OCI-M1 (cell line): ENCODE measurements at regions not wholly inside any gene's neighbourhood (a gene's known extent, or its start where the extent isn't known, plus 50 kb on each side); places are given as distances from the start of the nearest gene placed in this dataset.
"Not testable (repeated sequence)": the region's sequence is repeated elsewhere in the genome, so short reads cannot be mapped to it uniquely, and the experiment has no call there.

ENCODE experiments used
- DNase-seq: peaks from one replicate; lab custom pipeline; 2025; lab: John Stamatoyannopoulos, UW

DNA sequence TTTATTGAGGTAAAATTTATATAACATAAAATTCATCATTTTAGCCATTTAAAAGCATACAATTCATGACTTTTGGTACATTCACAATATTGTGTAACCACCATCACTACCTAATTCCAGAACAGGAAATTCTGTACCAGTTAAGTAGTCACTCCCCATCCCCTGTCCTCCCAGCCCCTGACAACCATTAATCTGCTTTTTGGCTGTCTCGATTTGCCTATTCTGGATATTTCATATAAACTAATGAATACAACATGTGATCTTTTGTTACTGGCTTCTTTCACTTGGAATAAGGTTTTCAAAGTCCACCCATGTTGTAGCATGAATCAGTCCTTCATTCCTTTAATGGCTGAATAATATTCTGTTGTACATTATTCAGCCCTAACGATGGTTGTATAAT lies 115.6 kb upstream of the KLF14 start:
- DNase-seq = no peak

DNA sequence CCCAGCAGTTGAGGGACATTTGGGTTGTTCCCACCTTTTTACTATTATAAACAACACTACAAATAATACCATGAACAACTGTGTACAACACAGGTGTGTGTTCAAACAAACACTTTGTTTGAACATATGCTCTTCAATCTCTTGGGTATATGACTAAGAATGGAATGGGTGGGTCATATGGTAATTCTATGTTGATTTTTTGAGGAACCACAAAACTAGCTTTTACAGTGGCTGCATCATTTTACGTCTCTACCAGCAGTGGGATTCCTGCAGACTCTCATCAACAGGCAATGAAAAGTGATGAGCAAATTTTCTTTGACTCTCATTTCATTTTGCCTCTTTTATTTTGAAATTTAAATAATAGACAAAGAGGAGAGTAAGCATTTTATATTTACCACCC lies 116.9 kb upstream of the KLF14 start:
- DNase-seq = no peak

DNA sequence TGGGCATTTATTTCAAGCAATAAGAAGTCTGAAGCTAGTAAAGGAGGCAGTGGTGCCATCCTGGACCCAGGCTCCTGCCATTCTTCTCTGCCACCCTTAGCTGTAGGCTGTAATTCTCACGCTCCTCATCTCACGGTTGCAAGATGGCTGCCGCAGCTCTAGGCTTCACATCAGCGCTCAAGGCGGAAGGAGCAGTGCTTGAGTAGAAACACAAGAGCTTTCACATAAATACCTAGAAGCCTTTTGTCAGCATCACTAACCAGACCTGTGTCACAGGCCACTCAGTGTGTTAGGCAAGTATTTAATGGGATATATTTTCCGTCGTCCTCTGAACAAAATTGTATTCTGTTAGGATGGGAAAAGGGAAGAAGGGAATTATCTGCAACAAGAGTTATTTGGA lies 118.9 kb upstream of the KLF14 start:
- DNase-seq = no peak

DNA sequence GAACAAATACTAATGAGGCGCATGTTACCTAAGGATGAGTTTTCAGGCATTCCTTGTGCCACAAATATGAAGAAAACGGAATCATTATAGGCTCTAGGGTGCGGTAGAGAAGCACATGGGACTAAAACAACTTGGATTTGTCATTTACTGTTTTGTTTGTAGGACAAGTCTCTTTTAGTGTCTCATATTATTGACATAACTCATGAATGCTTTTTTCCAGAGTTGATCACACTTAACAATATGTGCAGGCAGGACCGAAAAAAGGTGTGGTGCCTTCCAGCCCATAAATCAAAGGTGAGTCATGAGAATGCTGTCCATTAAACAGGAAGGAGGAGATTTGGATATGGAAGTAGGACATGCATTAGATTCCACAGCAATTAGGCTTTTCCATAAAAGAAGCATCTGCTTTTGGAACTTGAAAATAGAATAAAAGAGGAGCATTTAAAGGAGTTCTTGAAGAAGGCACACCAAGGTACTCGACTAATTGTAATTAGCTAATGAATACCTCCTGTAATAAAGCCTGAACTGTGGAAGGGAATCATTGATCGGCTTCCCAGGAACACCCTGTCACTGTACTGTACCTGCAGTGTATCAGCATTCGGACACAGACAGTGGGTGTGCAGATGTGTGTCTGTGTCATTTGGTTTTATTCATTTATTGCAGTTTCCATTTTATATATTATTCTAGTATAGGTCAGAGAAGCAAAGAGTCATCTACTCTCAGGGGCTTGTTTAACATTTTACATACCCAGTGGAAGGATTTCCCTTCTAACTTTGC lies 119.7 kb upstream of the KLF14 start:
- DNase-seq = no peak

DNA sequence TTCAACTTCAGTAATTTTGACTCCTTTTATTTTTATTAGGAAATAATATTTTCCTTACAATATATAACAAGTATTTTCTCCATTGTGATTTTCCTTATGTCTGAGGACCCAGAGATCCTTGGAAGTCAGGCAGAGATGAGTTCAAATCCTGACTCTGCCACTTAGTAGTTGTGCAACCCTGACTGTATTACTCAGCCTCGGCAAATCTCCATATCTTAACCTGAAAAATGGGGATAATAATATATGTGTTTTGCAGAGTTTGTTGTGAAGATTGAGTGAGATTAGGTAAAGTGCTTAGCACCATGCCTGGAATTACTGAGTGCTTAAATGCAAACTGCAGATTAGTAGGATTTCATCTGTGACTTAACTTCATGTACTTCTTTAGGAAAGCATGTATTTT lies 120.5 kb upstream of the KLF14 start:
- no peak for DNase-seq

DNA sequence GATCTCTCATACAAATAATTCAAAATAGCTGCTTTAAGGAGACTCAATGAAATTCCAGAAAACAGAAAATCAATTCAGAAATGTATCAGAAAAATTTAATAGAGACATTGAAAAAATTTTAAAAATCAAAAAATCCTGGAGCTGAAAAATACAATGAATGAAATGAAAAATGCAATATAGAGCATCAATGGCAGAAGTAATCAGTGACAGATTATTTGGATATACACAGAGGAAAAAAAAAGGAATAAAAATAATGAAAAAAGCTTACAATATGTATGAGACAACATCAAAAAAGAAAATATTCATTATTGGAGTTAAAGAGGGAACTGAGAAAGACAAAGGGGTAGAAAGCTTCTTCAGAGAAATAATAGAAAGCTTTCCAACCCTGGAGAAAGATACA lies 122.9 kb upstream of the KLF14 start:
- no peak for DNase-seq

DNA sequence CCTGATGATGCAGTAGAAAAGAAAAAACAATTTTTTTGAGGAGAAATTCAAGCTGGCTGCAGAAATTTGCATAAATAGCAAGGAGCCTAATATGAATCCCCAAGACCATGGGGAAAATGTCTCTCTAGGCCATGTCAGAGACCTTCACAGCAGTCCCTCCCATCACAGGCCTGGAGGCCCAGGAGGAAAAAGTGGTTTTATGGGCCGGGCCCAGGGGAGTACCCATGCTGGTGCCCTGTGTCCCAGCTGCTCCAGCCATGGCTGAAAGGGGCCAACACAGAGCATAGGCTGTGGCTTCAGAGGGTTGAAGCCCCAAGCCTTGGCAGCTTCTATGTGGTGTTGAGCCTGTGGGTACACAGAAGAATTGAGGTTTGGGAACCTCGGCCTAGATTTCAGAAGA lies 126.8 kb upstream of the KLF14 start:
- DNase-seq = not testable (repeated sequence)

DNA sequence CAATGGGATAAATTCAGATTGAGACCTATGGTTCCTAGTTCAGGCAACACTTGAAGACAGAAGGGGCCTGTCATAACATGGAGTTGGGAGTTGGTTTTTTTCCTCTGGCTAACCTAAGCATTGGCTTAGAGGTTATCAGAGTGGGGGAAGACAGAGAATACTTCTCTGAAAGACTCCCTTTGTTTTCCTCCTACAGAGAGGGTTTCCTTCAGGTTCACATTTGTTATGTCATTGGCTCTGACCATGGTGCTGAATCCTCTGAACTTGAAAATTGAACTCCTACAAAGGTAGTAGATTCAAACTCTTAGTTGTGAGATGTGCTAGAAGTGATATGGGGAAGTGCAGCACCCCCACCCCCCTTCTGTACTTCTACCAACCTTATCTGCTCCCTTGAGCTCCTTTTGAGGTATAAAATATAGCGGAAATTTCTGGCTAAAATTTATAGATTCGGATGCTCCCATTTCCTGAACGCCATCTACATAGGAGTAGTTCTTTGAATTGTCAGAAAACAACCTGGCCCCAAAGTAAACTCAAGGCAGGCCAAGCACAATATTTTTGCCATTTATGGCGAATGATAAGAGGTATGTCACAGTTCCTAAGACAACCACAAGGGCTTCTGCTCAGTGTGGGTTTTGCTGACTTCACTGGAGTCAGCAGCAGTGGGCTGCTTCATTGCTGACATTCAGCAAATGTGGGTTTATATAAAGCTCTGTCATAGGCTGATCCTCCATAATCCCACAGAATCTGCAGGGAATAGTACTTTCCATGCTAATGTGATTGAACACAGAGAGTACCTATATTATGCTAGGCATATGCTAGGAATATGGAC lies 131.6 kb upstream of the KLF14 start:
- peak; percentile 42 for DNase-seq

DNA sequence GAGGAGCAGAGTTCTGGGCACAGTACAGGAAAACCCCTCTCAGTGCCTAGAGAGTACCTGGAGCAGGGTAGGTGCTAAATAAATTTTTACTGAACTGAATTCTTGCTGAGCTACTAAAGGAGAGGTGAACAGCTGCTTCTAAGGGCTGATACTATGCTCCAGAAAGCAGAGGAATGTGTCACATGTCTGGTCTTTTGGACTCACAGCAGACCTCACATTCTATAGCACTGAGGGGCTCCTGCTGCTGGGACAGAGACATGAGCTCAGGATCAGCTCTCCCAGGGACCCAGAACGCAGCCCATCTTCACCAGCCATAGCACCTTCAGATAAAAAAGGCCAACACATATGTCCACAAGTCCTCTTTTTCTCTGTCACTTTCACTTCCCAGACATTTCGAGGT lies 133.0 kb upstream of the KLF14 start:
- no peak for DNase-seq

DNA sequence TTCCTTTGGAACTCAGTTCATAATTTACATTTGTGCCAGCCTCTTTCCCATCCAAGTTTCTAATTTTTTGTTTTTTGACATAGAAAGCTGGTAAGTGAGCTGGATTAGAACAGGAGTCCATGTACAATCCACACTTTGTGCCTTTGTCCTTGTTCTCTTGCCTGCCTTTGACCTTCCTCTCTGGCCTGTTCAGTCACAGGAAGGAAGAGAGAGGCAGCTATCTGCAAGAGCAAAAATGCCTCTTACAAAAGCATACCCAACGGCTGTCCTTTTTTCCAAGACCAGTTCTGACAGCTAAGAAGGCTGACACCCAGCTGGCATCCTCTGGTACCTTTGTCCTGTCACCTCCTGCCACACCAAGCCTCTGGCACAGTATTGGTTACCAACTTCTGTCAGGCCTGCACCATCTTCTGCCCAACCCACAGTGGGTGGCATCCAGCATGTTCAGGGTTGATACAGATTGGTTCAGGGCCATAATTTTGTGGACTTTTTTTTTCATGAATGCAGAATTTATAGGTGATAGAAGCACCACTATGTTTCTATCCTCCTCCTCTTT lies 133.7 kb upstream of the KLF14 start:
- DNase-seq = no peak

DNA sequence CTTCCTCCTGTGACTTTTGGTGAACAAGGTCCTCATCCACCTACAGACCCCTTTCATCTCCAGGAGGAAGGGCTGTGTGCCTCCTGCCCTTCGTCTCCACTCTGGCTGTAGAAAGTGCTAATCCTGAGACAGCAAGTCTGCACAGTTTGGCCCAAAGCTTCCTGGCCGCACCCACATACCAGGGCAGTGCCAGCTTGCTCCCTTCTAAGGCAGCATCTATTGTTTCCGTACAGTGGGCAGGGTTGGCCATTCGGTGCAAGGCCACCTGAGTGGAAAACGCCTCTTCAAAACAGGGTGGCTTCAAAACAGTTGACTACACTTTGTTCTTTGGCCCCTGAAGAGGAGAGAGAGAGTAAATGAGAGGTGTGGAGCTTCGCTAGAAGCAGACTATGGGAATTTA lies 134.1 kb upstream of the KLF14 start:
- no peak for DNase-seq

DNA sequence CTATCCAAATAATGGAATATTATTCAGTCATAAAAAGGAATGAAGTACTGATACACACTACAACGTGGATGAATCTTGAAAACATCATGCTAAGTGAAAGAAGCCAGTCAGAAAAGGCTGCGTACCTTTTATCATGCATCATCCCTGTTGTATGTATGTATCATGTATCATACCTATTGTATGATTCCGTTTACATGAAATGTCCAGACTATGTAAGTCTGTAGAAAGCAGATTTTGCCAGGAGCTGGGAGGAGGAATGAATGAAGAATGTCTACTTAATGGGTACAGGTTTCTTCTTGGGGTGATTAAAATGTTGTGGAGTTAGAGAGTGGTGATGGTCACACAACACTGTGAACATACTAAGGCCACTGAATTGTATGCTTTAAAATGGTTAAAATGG lies 135.9 kb upstream of the KLF14 start:
- no peak for DNase-seq

DNA sequence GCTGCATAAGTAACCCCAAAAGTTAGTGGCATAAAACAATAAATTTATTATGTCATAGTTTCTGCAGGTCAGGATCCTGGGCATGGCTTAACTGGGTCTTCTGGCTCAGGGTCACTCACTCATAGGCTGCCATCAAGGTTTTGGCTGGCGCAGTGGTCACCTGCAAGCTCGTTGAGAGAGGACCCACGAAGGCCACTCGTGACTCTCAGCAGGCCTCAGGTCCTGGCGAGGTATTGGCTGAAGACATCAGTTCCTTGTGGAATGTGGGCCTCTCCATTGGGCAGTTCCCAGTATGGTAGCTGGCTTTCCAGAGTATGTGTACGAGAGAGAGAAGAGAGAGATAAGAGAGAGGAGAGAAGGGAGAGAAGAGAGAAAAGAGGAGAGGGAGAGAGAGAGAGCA lies 138.3 kb upstream of the KLF14 start:
- DNase-seq = no peak

DNA sequence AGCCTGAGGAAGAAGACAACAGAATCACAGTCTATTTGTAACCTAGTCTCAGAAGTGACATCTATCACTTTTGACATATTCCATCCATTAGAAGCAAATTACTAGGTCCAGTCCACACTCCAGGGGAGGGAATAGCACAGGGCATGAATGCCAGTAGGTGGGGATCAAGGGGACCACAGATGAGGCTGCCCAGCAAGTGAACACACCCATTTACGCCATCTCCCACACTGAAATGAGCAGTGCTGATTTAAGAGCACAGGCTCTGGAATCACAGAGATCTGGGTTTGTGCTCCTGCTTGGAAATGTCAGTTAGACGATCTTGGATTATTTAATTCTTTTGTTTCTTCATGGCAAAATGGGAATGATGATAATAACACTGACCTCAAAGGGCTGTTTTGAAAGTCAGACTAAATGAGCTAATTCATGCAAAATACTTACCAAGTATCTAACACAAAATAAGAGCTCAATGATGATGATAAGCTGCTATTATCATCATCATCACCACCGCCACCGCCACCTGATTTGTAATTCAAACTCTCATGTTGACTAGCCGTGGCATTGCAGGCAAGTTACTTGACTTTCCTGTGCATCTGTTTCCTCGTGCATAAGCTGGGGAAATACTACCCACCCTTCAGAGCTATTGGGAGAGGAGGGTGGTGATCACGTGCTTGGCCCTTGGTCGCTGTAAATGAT lies 138.9 kb upstream of the KLF14 start:
- no peak for DNase-seq

DNA sequence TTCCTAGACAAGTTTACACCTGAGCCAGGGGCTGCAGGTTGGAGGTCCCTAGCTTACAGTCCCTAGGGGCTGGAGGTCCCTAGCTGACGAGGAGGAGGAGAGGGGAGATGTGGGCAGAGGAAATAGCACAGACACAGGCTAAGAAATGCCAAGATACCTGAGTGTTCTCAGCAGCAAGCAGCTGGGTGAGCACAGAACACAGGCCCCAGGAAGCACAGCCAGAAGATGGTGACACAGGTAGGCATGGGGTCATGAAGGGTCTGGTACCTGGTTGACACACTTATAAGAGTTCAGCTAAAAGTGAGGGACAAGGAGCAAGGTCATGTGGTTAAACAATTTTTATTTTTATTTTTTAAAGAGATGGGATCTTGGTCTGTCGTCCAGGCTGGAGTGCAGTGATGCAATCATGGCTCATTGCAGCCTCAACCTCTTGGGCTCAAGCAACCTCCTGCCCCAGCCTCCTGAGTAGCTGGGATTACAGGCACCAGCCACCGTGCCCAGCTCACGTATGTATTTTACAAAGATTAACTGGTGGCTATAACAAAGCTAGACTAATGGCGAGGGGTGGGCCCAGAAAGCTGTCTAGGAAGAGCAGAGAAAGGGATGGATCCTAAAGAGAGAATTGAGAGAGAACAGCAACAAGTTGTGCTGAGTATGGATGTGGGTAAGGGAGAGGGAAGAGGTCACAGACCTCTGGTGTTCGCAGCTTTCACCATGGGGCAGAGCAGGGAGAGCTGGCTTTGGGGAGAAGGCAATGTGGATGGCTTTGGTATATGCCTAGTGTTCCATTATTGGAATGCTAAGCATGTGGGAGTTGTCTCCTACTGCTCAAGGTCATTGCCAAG lies 140.3 kb upstream of the KLF14 start:
- DNase-seq = no peak

DNA sequence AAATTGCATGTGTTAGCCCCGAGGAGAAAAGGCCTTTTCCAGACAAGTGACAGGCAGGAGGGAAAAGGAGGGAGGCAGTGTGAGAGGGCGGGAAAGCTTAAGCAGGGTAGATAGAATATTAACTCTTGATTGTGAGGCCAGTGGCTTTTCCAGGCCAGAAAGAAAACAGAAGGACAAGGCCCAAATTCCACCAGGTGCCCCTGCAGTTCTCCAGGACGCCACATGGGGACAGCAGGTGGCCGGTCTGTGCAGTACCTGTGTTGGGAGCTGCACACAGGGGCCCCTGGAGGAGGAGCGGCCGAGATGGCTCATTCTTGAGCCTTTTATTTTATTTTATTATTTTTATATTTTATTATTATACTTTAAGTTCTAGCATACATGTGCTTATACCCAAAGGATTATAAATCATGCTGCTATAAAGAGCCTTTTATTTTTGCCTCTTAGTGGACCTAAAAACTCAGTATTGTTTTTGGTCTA lies 141.3 kb upstream of the KLF14 start:
- peak; percentile 3 for DNase-seq

DNA sequence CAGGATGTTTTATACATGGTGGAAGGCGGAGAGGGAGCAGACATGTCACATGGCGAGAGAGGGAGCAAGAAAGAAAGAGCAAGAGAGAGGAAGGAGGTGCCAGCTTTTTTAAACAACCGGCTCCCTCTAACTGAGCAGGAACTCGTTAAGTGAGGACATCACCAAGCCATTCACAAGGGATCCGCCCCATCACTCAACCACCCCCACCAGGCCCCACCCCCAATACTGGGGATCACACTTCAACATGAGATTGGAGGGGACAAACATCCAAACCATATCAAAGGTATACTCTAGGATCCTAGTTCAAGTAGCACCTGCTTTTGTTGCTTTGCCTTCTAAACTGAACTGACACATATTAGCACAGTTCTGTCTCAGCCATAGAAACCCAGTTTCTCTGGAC lies 141.9 kb upstream of the KLF14 start:
- DNase-seq = no peak

DNA sequence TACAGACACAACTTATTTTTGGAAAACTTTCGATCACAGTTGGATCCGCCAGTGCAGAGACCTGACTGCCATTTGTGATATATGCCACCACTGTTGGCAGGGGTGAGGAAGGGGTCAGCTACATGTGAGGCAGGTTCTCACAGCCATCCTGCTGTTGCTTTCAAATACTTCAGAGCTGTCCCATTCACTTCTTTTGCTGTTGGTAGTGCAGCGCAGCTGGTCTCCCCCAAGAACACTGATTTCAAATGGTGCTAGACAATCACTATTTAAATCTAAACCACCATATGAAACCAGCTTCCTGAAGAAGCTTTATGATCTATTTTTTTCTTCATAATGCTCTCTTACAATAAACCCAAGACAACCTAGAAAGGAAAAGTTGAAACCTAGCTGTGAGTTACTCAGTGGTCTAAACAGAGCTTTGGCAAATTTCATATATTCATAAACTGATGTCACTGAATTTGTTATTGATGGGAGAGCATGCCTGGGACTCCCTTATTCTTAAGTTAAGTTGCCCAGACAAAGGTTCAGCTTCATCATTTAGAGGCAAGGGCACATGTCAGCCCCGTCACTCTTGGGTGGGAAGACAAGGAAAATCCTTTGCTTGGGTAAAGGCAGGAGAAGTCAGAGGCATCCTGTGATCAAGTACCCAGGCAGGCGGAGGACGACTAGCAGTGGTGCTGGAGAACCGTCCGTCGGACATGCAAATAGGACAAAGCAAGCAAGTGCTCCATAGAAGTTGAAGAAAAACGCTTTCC lies 143.4 kb upstream of the KLF14 start:
- DNase-seq = no peak

DNA sequence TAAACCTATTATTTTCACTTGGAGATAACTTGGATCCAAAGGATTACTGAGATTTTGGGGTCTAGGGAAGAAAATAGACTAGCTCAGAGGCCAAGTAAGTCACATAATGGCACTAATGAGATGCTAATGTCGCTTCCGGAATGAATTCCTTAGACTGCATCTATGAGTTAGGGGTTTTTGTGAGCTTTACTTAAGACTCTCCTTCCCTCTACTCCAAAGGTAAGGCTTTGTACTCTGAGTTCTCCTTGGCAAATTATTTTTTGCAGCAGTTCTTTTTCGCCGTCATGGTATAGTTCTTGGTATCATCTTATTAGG lies 143.9 kb upstream of the KLF14 start:
- no peak for DNase-seq

DNA sequence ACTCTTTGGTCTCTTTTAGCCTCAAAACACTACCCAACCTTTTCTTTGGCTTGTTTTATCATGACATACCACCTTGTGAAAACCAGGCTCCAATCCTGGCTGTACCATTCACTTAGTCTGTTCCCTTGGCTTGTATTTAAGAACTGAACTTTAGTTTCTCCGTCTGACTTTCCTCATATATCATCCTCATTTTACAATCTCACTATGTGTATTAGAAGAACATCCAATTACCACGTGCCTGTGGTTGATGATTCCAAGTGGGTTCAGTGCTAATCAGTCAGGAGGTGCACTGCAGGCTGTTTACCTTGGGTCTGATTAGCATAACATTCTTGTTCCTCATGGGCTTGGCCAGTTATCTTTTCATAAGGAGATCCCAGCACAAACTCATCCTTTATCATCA lies 144.8 kb upstream of the KLF14 start:
- no peak for DNase-seq

DNA sequence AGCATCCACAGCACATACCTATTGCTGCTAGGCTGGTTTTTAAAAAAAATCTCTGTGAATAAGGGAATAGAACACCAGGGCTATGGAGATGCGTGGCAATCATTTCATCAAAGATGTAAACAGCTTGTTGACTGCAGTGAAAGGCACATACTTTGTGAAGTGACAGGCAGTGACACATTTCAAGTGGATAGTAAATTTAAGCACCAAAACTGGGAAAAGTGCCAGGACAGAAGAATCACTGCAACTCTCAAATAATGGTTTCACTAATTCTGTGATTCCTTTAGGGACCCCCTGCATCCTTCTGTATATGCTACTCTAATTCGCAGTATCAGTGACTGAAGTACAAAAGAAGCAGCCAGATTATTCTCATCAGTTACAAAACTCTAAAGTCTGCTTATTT lies 145.2 kb upstream of the KLF14 start:
- no peak for DNase-seq
